HG02973 (cell line): ENCODE measurements at regions not wholly inside any gene's neighbourhood (a gene's known extent, or its start where the extent isn't known, plus 50 kb on each side); places are given as distances from the start of the nearest gene placed in this dataset.
"Not testable (repeated sequence)": the region's sequence is repeated elsewhere in the genome, so short reads cannot be mapped to it uniquely, and the experiment has no call there.

ENCODE experiments used
- ATAC-seq: cut with Tn5 transposase; IDR thresholded peaks from one replicate; pipeline ENCODE4 v1.9.1; 2021; ENCODE audit warnings: moderate library complexity; ENCODE audit not compliant: unreplicated experiment

- ATAC-seq: no peak
Measured at GRCh38 chrX:4588466-4588865, 875.0 kb upstream of the PRKX start.

GRCh38 chrX:4588056-4588455 lies 874.6 kb upstream of the PRKX start:
- no peak for ATAC-seq

- ATAC-seq: no peak
Measured at GRCh38 chrX:4579999-4580398, 866.5 kb upstream of the PRKX start.

- no peak for ATAC-seq
Measured at GRCh38 chrX:4579480-4579879, 866.0 kb upstream of the PRKX start.

GRCh38 chrX:4572691-4573090 lies 859.2 kb upstream of the PRKX start:
- no peak for ATAC-seq

GRCh38 chrX:4570151-4570550 lies 856.7 kb upstream of the PRKX start:
- ATAC-seq: no peak

- ATAC-seq: no peak
Measured at GRCh38 chrX:4560192-4560591, 846.7 kb upstream of the PRKX start.

GRCh38 chrX:4550018-4550417 lies 836.6 kb upstream of the PRKX start:
- ATAC-seq: no peak

- peak; percentile 46 for ATAC-seq
Measured at GRCh38 chrX:4547213-4547836, 833.9 kb upstream of the PRKX start.

- not testable (repeated sequence) for ATAC-seq
Measured at GRCh38 chrX:4546178-4546577, 832.7 kb upstream of the PRKX start.

- no peak for ATAC-seq
Measured at GRCh38 chrX:4528247-4528646, 814.8 kb upstream of the PRKX start.

GRCh38 chrX:4485912-4486311 lies 772.5 kb upstream of the PRKX start:
- no peak for ATAC-seq

- no peak for ATAC-seq
Measured at GRCh38 chrX:4484266-4484665, 770.8 kb upstream of the PRKX start.

GRCh38 chrX:4451591-4451990 lies 738.1 kb upstream of the PRKX start:
- ATAC-seq: no peak

GRCh38 chrX:4450177-4450576 lies 736.7 kb upstream of the PRKX start:
- no peak for ATAC-seq

- ATAC-seq: no peak
Measured at GRCh38 chrX:4435905-4436304, 722.5 kb upstream of the PRKX start.

- ATAC-seq: no peak
Measured at GRCh38 chrX:4397471-4397870, 684.0 kb upstream of the PRKX start.

GRCh38 chrX:4382273-4382672 lies 668.8 kb upstream of the PRKX start:
- no peak for ATAC-seq

- ATAC-seq: no peak
Measured at GRCh38 chrX:4380710-4381109, 667.3 kb upstream of the PRKX start.

- no peak for ATAC-seq
Measured at GRCh38 chrX:4379071-4379470, 665.6 kb upstream of the PRKX start.

GRCh38 chrX:4373791-4374190 lies 660.3 kb upstream of the PRKX start:
- no peak for ATAC-seq

- no peak for ATAC-seq
Measured at GRCh38 chrX:4358577-4358976, 645.1 kb upstream of the PRKX start.

GRCh38 chrX:4322916-4323315 lies 609.5 kb upstream of the PRKX start:
- no peak for ATAC-seq
